ENCODE measurements at regions not wholly inside any gene's neighbourhood (a gene's known extent, or its start where the extent isn't known, plus 50 kb on each side); places are given as distances from the start of the nearest gene placed in this dataset.

GRCh38 chr20:17029698-17030097 is 197.1 kb upstream of the PCSK2 start:
- DNase-seq, result no peak
- Histone ChIP-seq H2AFZ (ENCODE audit: insufficient read depth, low read depth, low read length, poor library complexity, severe bottlenecking) (no peak overlapping the region), H3K4me3 (replicated peaks in 1 of 3; ENCODE audit: low read depth in 2 of 3, low read length in 3 of 3) (no peak overlapping the region), H3K9ac (ENCODE audit: insufficient read depth, low read length, poor library complexity, severe bottlenecking) (no peak overlapping the region), H3K36me3 (replicated peaks in 1 of 2; ENCODE audit: control insufficient read depth in 1 of 2, insufficient read depth in 2 of 2, low read length in 2 of 2) (no peaks in the 10 kb centered on the region), H4K20me1 (ENCODE audit: insufficient read depth, low read length) (no peaks in the 10 kb centered on the region), H3K27me3 (ENCODE audit: control insufficient read depth in 2 of 2, insufficient read depth in 2 of 2, low read length in 2 of 2) (no peaks in the 10 kb centered on the region), H3K4me2 (replicated peaks; ENCODE audit: extremely low read depth, low read length, poor library complexity, severe bottlenecking) (no peak overlapping the region), H3K9me3 (replicated peaks in 1 of 2; ENCODE audit: control insufficient read depth in 1 of 2, insufficient read depth in 1 of 2, low read length in 2 of 2) (peaks cover 23% of the 10 kb centered on the region in 2 donors), H3K79me2 (ENCODE audit: insufficient read depth, low read length) (no peaks in the 10 kb centered on the region), H3K4me1 (ENCODE audit: control insufficient read depth in 1 of 2, insufficient read depth in 2 of 2, low read length in 2 of 2) (no peaks in the 10 kb centered on the region), H3K27ac (ENCODE audit: low read depth in 1 of 2, low read length in 2 of 2) (no peak overlapping the region)
- H3K4me3 Mint-ChIP-seq, result no peak overlapping the region
- no peaks in the 10 kb centered on the region for H3K4me1 Mint-ChIP-seq
- no peak for TF ChIP-seq CTCF (IDR thresholded peaks at IDR 0.05)
- peaks cover 9 to 24% (median 13%) of the 10 kb centered on the region in 7 donors for H3K9me3 Mint-ChIP-seq
- H3K27me3 Mint-ChIP-seq (ENCODE audit: low read depth in 3 of 3), result no peaks in the 10 kb centered on the region
- intact Hi-C loops (cut with micrococcal nuclease), result no loop called here
- no peaks in the 10 kb centered on the region for H3K36me3 Mint-ChIP-seq
- WGBS (ENCODE audit: insufficient coverage), result 83% methylated on average over 2 of the region's 4 CpGs
- H3K27ac Mint-ChIP-seq, result no peak overlapping the region

- intact Hi-C loops (cut with micrococcal nuclease), result no loop called here
- Mint-ChIP-seq H3K4me3 (no peak overlapping the region), H3K9me3 (peaks cover 0 to 12% (median 2%) of the 10 kb centered on the region in 7 donors), H3K27me3 (ENCODE audit: low read depth in 3 of 3) (no peaks in the 10 kb centered on the region), H3K36me3 (no peaks in the 10 kb centered on the region), H3K4me1 (no peaks in the 10 kb centered on the region), H3K27ac (no peak overlapping the region)
- H3K4me2 ChIP-seq (replicated peaks; ENCODE audit: extremely low read depth, low read length, poor library complexity, severe bottlenecking), result no peak overlapping the region
- TF ChIP-seq CTCF (IDR thresholded peaks at IDR 0.05), result no peak
- no peak overlapping the region for H3K9ac ChIP-seq (ENCODE audit: insufficient read depth, low read length, poor library complexity, severe bottlenecking)
- no peaks in the 10 kb centered on the region for H3K79me2 ChIP-seq (ENCODE audit: insufficient read depth, low read length)
- no peak overlapping the region for H3K27ac ChIP-seq (ENCODE audit: low read depth in 1 of 2, low read length in 2 of 2)
- no peak for DNase-seq
- no peaks in the 10 kb centered on the region for H3K36me3 ChIP-seq (replicated peaks in 1 of 2; ENCODE audit: control insufficient read depth in 1 of 2, insufficient read depth in 2 of 2, low read length in 2 of 2)
- H3K9me3 ChIP-seq (replicated peaks in 1 of 2; ENCODE audit: control insufficient read depth in 1 of 2, insufficient read depth in 1 of 2, low read length in 2 of 2), result peaks cover 4 to 7% of the 10 kb centered on the region in 2 donors
- H3K4me1 ChIP-seq (ENCODE audit: control insufficient read depth in 1 of 2, insufficient read depth in 2 of 2, low read length in 2 of 2), result no peaks in the 10 kb centered on the region
- no peak overlapping the region for H2AFZ ChIP-seq (ENCODE audit: insufficient read depth, low read depth, low read length, poor library complexity, severe bottlenecking)
- no CpG with 5 or more reads among the region's 1 CpG for WGBS (ENCODE audit: insufficient coverage)
- no peak overlapping the region for H3K4me3 ChIP-seq (replicated peaks in 1 of 3; ENCODE audit: low read depth in 2 of 3, low read length in 3 of 3)
- H3K27me3 ChIP-seq (ENCODE audit: control insufficient read depth in 2 of 2, insufficient read depth in 2 of 2, low read length in 2 of 2), result no peaks in the 10 kb centered on the region
- no peaks in the 10 kb centered on the region for H4K20me1 ChIP-seq (ENCODE audit: insufficient read depth, low read length)
Observed at GRCh38 chr20:17036541-17036940, 190.3 kb upstream of the PCSK2 start.

Measured in CD14-positive monocyte (primary cell).